ENCODE measurements at regions not wholly inside any gene's neighbourhood (a gene's known extent, or its start where the extent isn't known, plus 50 kb on each side); places are given as distances from the start of the nearest gene placed in this dataset.

- DNase-seq (no peak), ATAC-seq (no peak)
- intact Hi-C loops (cut with micrococcal nuclease) = no loop called here
Observed at GRCh38 chr3:63766261-63766660, 52.8 kb upstream of the C3orf49 start.

- intact Hi-C loops (cut with micrococcal nuclease) = no loop called here
- no peak for ATAC-seq
Observed at GRCh38 chr3:63768386-63768785, 50.7 kb upstream of the C3orf49 start.

GRCh38 chr3:63768888-63769287, 50.2 kb upstream of the C3orf49 start:
- ATAC-seq (no peak), DNase-seq (no peak)
- intact Hi-C loops (cut with micrococcal nuclease) = no loop called here

More at GRCh38 chr3:63768386-63768785, 50.7 kb upstream of the C3orf49 start:
- no peak for DNase-seq
